NCI-H2107 treated with DMSO at 0.1 percent for 48 hours (cell line): ENCODE measurements at regions not wholly inside any gene's neighbourhood (a gene's known extent, or its start where the extent isn't known, plus 50 kb on each side); places are given as distances from the start of the nearest gene placed in this dataset.

Experiments used
- DNase-seq: peaks from one replicate; lab custom pipeline; 2025; ENCODE audit not compliant: unreplicated experiment; lab: John Stamatoyannopoulos, UW

DNA sequence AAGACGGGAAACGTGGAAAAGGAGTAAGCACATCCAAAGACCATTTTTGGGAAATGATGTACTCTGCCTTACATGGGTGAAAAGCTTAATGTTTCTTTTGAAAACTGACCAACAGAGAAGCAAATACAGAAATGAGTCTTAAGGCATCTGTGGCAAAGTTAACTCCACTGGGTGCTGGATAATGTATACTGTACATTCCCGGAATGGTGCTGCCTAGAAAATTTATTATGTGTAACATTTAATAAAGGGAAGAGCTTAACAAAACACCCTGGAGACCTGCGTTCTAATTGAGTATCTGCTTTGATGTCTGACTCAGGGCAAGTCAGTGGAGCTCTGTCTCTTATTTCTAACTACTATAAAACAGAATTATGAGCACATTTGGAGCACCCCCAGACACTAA lies 230.2 kb downstream of the MID1 start:
- DNase-seq: no peak

DNA sequence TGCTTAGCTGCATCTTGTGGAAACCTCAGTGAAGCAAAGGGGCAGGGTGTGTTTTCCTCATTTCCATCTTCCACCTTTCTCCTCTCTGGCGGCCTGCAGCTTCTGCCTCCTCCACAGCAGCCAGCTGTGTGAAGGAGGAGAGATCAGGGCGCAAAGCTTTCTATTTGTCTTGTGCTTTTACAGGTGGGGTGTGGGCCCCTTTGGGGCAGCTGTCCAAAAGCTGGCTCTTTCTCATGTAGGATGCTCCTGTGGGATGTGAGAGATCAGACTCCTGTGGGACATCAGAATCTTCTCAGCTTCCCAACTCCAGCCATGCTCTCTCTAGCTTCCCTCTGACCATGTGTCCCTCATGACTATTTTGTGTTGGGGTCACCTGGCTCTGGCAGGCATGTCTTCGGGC lies 227.1 kb downstream of the MID1 start:
- no peak for DNase-seq

DNA sequence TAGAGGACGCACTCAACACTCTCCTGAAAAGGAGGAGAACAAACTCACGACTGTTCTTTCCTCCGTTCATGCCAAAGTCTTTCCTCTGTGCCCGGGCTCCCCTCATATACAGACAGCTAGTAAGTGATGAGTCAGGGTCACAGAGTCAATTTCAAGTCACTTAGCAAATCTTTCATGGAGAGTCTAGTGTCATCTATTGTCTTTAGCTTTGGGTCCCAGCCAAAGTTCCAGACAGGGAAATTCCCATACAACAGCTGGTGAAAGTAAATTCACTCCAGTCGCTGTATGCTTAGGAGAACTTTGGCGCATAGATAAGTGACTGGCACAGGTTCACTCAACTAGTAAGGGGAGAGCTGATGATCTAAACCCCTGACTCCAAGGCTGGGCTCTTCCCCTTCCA lies 226.5 kb downstream of the MID1 start:
- DNase-seq: no peak

DNA sequence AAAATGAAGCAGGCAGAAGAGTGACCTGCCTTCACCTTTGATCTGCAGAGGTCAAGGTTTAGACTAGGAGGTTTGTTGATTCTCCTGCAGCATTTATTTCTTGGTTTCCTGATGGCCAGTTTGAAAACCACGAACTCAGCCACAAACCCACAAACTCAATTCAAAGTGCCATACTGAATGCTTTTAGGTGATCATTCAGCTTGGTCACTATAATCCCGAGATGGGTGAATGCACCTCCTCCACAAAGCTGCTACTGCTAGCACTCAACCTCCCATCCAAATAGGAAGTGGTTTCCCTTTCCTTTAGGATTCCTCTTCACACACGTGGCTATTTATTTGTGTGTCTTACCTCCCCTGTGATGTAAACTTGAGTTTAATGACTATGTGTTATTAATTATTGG lies 225.2 kb downstream of the MID1 start:
- no peak for DNase-seq
